ENCODE measurements at regions not wholly inside any gene's neighbourhood (a gene's known extent, or its start where the extent isn't known, plus 50 kb on each side); places are given as distances from the start of the nearest gene placed in this dataset.

DNA sequence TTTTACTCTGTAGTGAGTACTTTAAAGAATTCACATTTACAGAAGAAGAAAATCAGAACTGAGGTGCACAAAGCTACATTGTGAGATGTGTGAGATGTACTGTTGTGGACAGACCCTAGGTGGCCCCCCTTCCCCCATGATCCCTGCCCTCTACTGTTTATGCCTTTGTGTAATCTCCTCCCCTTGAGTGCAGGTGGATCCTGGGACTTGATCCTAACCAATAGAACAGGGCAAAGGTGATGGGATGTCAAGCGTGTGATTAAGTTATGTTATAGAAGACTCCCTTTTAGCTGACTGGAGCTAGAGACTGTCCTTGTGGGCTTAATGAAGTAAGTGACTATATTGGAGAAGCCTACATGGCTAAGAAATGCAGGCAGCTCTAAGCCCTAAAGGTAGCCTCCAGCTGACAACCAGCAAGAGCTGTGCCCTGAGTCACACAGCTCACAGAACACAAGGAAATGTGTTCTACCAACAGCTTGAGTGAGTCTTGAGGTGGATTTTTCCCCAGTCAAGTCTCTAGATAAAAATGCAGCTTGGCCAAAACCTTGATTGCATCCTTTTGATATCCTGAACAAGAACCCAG, 225.2 kb upstream of the LEF1 start:
- H3K4me3 ChIP-seq (ENCODE audit: low read depth, low read length) = no peak overlapping the region
- no peak for DNase-seq (ENCODE audit: low read depth)
- TF ChIP-seq, protein P1, sequence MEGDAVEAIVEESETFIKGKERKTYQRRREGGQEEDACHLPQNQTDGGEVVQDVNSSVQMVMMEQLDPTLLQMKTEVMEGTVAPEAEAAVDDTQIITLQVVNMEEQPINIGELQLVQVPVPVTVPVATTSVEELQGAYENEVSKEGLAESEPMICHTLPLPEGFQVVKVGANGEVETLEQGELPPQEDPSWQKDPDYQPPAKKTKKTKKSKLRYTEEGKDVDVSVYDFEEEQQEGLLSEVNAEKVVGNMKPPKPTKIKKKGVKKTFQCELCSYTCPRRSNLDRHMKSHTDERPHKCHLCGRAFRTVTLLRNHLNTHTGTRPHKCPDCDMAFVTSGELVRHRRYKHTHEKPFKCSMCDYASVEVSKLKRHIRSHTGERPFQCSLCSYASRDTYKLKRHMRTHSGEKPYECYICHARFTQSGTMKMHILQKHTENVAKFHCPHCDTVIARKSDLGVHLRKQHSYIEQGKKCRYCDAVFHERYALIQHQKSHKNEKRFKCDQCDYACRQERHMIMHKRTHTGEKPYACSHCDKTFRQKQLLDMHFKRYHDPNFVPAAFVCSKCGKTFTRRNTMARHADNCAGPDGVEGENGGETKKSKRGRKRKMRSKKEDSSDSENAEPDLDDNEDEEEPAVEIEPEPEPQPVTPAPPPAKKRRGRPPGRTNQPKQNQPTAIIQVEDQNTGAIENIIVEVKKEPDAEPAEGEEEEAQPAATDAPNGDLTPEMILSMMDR (IDR thresholded peaks at IDR 0.05; ENCODE audit: control insufficient read depth, extremely low read depth, insufficient read depth) = no peak

DNA sequence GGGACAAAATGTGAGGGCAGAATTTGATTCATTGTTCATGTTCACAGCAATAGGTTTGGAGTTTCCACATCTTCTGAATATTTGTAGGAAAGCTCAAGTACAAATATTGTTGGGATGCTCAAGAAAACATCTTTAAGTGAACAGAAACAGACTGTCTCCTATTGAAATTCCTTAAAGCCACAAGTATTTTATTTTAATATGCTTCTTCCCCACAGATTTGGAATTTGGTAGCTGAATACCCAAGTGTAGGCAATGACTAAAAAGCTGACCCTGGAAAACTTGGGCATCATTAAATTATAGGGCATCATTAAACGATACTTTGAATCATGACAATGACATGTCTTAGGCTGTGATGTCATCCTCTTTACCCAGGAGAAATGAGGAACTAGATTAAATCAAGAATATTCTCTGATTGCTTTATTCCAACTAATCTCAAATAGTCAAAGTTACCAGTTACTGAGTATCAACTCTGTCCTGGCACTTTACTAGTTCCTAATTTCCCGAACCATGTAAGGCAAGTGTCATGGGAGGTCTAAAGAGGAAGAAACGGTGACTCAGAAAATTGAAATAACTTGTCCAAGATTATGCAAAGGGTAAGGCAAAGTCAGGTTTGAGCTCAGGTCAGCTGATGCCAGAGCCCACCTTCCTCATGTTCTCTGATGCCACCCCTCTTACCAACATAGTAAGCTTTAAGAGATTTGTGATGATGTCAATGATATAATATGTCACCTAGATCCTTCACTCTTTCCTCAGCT, 223.1 kb upstream of the LEF1 start:
- H3K4me3 ChIP-seq (ENCODE audit: low read depth, low read length) = no peak overlapping the region
- TF ChIP-seq, protein P1 (IDR thresholded peaks at IDR 0.05; ENCODE audit: control insufficient read depth, extremely low read depth, insufficient read depth) = no peak
- no peak for DNase-seq (ENCODE audit: low read depth)

DNA sequence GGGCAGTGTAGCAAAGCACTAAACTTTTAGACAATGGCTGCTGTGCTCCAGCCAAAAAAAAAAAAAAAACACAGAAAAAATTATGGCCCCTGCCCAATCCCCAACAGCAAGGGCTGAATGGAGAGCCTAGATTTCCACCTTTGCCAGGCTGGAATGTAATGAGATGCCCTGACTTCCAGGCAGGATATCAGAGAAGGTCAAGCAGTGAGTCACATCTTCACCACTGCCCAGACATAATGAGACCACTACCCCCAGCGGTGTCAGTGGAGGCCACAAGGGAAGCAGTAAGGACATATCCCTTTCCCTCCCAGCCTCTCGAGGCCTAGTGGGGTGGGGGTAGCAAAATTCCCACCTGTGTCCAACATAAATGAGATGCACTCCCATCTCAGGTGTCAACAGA, 216.3 kb upstream of the LEF1 start:
- DNase-seq (ENCODE audit: low read depth) = no peak
- TF ChIP-seq, protein P1 (IDR thresholded peaks at IDR 0.05; ENCODE audit: control insufficient read depth, extremely low read depth, insufficient read depth) = no peak
- no peak overlapping the region for H3K4me3 ChIP-seq (ENCODE audit: low read depth, low read length)

DNA sequence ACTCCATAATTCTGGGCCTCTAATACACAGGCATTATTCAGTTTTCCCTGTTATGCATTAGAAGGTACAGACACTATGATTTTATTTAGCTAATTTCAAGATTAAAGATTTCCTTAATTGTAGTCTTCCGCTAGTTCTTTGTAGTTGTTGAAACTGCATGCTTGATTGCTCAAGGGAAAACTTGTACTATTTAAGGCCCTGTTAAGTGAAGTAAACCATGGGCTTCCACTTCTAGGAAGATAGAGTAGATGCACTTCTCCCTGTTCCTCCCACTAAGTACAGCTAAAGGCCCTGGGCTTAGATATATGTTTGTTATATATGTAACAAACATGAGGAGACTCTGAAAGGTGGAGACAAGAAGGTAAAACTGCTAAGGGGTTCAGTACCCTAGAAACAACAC, 215.8 kb upstream of the LEF1 start:
- DNase-seq (ENCODE audit: low read depth) = no peak
- H3K4me3 ChIP-seq (ENCODE audit: low read depth, low read length) = no peak overlapping the region
- TF ChIP-seq, protein P1 (IDR thresholded peaks at IDR 0.05; ENCODE audit: control insufficient read depth, extremely low read depth, insufficient read depth) = no peak

DNA sequence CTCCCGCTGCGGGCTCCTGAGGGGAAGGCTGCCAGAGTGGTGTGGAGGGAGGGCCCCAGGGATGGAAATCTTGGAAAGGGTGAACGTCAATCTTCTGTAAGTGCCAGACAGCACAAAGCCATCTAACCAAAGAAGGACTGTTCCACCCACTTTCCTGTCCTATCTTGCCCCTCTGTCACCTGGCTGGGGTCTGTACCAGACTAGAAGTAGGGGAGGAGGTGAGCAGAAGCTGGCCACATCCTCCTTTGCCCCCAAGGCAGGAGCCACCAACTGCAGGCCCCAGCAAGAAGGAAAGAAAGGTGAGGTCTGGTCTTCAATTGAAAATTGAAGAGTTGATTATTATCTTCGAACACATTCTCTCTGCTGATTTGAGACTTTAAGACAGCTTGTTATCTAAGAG, 214.4 kb upstream of the LEF1 start:
- no peak overlapping the region for H3K4me3 ChIP-seq (ENCODE audit: low read depth, low read length)
- TF ChIP-seq, protein P1 (IDR thresholded peaks at IDR 0.05; ENCODE audit: control insufficient read depth, extremely low read depth, insufficient read depth) = no peak
- no peak for DNase-seq (ENCODE audit: low read depth)

DNA sequence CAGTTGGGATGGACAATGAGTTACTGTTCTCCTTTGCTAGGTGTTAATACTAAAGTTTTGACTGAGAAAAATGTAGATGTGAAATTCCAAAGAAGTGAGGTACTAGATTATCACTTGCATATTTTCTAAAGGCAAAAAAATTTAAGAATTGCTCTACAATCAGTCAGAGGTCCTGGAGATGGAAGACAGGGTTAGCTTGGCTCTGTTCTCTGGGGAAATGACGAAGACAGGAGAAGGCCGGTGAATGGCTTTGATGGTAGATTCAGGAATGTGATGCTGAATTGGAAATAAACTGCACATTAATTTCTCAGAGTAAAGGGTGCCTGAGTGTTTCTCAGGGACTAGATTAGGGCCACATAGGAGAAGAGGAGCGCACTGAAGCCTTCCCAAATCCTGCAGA, 214.0 kb upstream of the LEF1 start:
- no peak for DNase-seq (ENCODE audit: low read depth)
- H3K4me3 ChIP-seq (ENCODE audit: low read depth, low read length) = no peak overlapping the region
- TF ChIP-seq, protein P1 (IDR thresholded peaks at IDR 0.05; ENCODE audit: control insufficient read depth, extremely low read depth, insufficient read depth) = no peak

DNA sequence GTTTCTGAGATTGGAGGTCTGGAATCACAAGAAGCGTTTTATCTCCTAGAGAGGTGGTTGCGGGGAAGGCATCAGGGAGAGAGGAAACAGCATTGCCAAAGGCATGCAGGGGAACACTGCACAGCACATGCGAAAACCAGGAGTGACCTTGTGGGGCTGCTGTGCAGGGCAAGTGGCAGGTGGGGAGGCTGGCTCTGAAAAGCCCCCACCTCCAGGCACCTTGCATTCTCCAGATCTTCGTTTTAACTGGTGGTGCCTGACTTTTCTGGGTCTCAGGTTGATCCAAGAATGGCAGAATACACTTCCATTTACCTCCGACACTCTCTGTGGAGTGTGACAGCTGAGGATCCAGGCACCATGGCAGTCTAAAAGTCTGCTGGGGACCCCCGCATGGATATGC, 209.4 kb upstream of the LEF1 start:
- DNase-seq (ENCODE audit: low read depth) = no peak
- no peak overlapping the region for H3K4me3 ChIP-seq (ENCODE audit: low read depth, low read length)
- TF ChIP-seq, protein P1 (IDR thresholded peaks at IDR 0.05; ENCODE audit: control insufficient read depth, extremely low read depth, insufficient read depth) = no peak

All from LNCaP clone FGC (cell line).